HepG2 (cell line): ENCODE measurements at regions not wholly inside any gene's neighbourhood (a gene's known extent, or its start where the extent isn't known, plus 50 kb on each side); places are given as distances from the start of the nearest gene placed in this dataset.

Experiments used
- ATAC-seq: fragments of 200-7000 bp; cut with Tn5 transposase; 3 replicates; pipeline ENCODE4 v1.9.1; 2020; ENCODE audit warnings: mild to moderate bottlenecking, moderate library complexity
- BruUV-seq: library from RNA; stranded (reverse); fragments of 400-500 nt; replicated peaks from 2 replicates; lab custom pipeline; 2021; lab: Mats Ljungman, UMichigan
- CTCF ChIA-PET: fragments of 300-600 bp; formaldehyde crosslinking; extraction: SDS; loops from one replicate; lab custom pipeline; 2021; ENCODE audit warnings: low total read pairs, inconsistent platforms, low intra/inter-chr PET ratio; lab: Yijun Ruan, JAX
- POLR2A ChIA-PET: fragments of 350-600 bp; sonication (Branson Sonifier 250); formaldehyde crosslinking; loops from one replicate; lab custom pipeline; 2020; ENCODE audit warnings: antibody characterized with exemption, inconsistent platforms; lab: Yijun Ruan, JAX
- DNase-seq: peaks from one replicate; pipeline ENCODE4 v3.0.0-alpha.2; 2015; ENCODE audit warnings: low spot score
- FAIRE-seq: peaks from 3 replicates; lab custom pipeline; 2011; peaks lifted over from hg19 to GRCh38; lab: Jason Lieb, UNC
- H2AFZ ChIP-seq: one replicate; pipeline ENCODE4 v1.6.1; 2011; ENCODE audit warnings: low read length, inconsistent platforms
- H3K27ac ChIP-seq: fragments of 300-600 bp; 3 replicates; pipeline ENCODE4 v1.8.0; 2011; ENCODE audit warnings: mixed run types, mild to moderate bottlenecking, mixed read lengths, low read length, inconsistent platforms; ENCODE audit not compliant: insufficient read depth; ENCODE audit errors: extremely low read length
- H3K27me3 ChIP-seq, 2 experiments: fragments of 200-600 bp in 1 of 2; 2 replicates in 1 of 2; 3 replicates in 1 of 2; pipeline versions ENCODE4 v1.6.0 to v1.8.0; 2011; ENCODE audit warnings: low read length in 2 of 2, mild to moderate bottlenecking in 2 of 2, moderate library complexity in 2 of 2, inconsistent platforms in 1 of 2; ENCODE audit not compliant: insufficient read depth in 2 of 2, control insufficient read depth in 1 of 2
- H3K36me3 ChIP-seq, 2 experiments: fragments of 200-600 bp in 1 of 2; replicated peaks in 1 of 2; 2 replicates in 1 of 2; 3 replicates in 1 of 2; pipeline versions ENCODE4 v1.5.1 to v1.8.0; 2011; ENCODE audit warnings: low read length in 2 of 2, inconsistent platforms in 1 of 2; ENCODE audit not compliant: insufficient read depth in 2 of 2, control insufficient read depth in 1 of 2
- H3K4me1 ChIP-seq: 2 replicates; pipeline ENCODE4 v1.5.1; 2012; ENCODE audit warnings: low read length, inconsistent platforms; ENCODE audit not compliant: insufficient read depth
- H3K4me2 ChIP-seq: 2 replicates; pipeline ENCODE4 v1.6.0; 2011; ENCODE audit warnings: low read depth, low read length, inconsistent platforms
- H3K4me3 ChIP-seq, 3 experiments: fragments of 200-600 bp in 1 of 3; sonication (generic), shearing (Covaris generic) in 1 of 3; replicated peaks in 1 of 3; 2 replicates each; pipeline ENCODE4 v1.5.1; 2011 to 2016; ENCODE audit warnings: low read length in 3 of 3, inconsistent platforms in 2 of 3, low read depth in 2 of 3, mild to moderate bottlenecking in 2 of 3, control low read depth in 1 of 3, mixed read lengths in 1 of 3; ENCODE audit not compliant: insufficient read depth in 1 of 3
- H3K79me2 ChIP-seq: one replicate; pipeline ENCODE4 v1.6.1; 2011; ENCODE audit warnings: low read length, inconsistent platforms; ENCODE audit not compliant: insufficient read depth
- H3K9ac ChIP-seq: 2 replicates; pipeline ENCODE4 v1.6.0; 2011; ENCODE audit warnings: mild to moderate bottlenecking, low read depth, low read length, inconsistent platforms; ENCODE audit not compliant: insufficient read depth
- H3K9me3 ChIP-seq: 2 replicates; pipeline ENCODE4 v1.5.1; 2012; ENCODE audit warnings: mild to moderate bottlenecking, low read length
- H4K20me1 ChIP-seq: 2 replicates; pipeline ENCODE4 v1.6.0; 2011; ENCODE audit warnings: inconsistent platforms, mild to moderate bottlenecking, low read length, moderate library complexity; ENCODE audit not compliant: insufficient read depth
- NCOA1 ChIP-seq: sonication (generic); formaldehyde crosslinking; IDR thresholded peaks from 2 replicates; pipeline ENCODE4 v1.9.0; 2021; ENCODE audit warnings: missing genetic modification reagents
- NR2F6 ChIP-seq, 2 experiments: IDR thresholded peaks; 2 replicates each; pipeline ENCODE4 v1.6.1; 2016; ENCODE audit warnings: antibody characterized with exemption in 1 of 2, mild to moderate bottlenecking in 1 of 2
- TEAD2 ChIP-seq: sonication (generic); formaldehyde crosslinking; IDR thresholded peaks from 2 replicates; pipeline ENCODE4 v1.9.0; 2021; ENCODE audit warnings: missing genetic modification reagents
- THYN1 ChIP-seq: sonication (generic); formaldehyde crosslinking; IDR thresholded peaks from 2 replicates; pipeline ENCODE4 v1.8.1; 2023; ENCODE audit warnings: low read depth, mild to moderate bottlenecking, moderate library complexity, missing genetic modification reagents, borderline replicate concordance
- TOPORS ChIP-seq: sonication (generic); formaldehyde crosslinking; IDR thresholded peaks from 2 replicates; pipeline ENCODE4 v1.8.0; 2023; ENCODE audit warnings: mild to moderate bottlenecking, missing genetic modification reagents
- YY1 ChIP-seq: IDR thresholded peaks from 2 replicates; pipeline ENCODE4 v1.6.1; 2011; ENCODE audit warnings: low read length, low read depth, moderate library complexity, mild to moderate bottlenecking; ENCODE audit not compliant: insufficient read depth, insufficient replicate concordance
- ZNF20 ChIP-seq: sonication (generic); formaldehyde crosslinking; IDR thresholded peaks from 2 replicates; pipeline ENCODE4 v1.4.0; 2020; ENCODE audit warnings: mild to moderate bottlenecking, moderate library complexity, missing genetic modification reagents
- ZNF761 ChIP-seq: sonication (generic); formaldehyde crosslinking; conservative IDR thresholded peaks from 2 replicates; pipeline ENCODE4 v1.4.0; 2020; ENCODE audit warnings: mild to moderate bottlenecking, missing genetic modification reagents
- WGBS: methylation state at CpG from one replicate; pipeline ENCODE4 v1.1.6; 2017; ENCODE audit warnings: low lambda C conversion rate; 5-methylcytosine and 5-hydroxymethylcytosine counted together
- in situ Hi-C: cut with HindIII; loops from 2 replicates; pipeline ENCODE4 v1.10.0; 2017; ENCODE audit warnings: low pct_unique_long_range_greater_than_20kb; ENCODE audit not compliant: extremely low pct_ligation_motif_present
- intact Hi-C: fragments of 100-400 bp; cut with micrococcal nuclease; formaldehyde crosslinking; loops from one replicate; pipeline ENCODE4 v1.10.0; 2022; ENCODE audit not compliant: unreplicated experiment
- TF ChIP-seq, protein P1 (sequence below): fragments of 450-650 bp; IDR thresholded peaks from 2 replicates; pipeline ENCODE4 v1.6.1; 2017
- TF ChIP-seq, protein P2 (sequence below): sonication (generic); formaldehyde crosslinking; IDR thresholded peaks from 2 replicates; pipeline ENCODE4 v1.5.0; 2020; ENCODE audit warnings: missing genetic modification reagents, mild to moderate bottlenecking, borderline replicate concordance
- TF ChIP-seq, protein P3 (sequence below): sonication (generic); formaldehyde crosslinking; IDR thresholded peaks from 2 replicates; pipeline ENCODE4 v1.8.0; 2022; ENCODE audit warnings: missing genetic modification reagents, mild to moderate bottlenecking, inconsistent platforms, borderline replicate concordance
- TF ChIP-seq, protein P4 (sequence below): sonication (generic); formaldehyde crosslinking; IDR thresholded peaks from 2 replicates; pipeline ENCODE4 v1.4.0; 2020; ENCODE audit warnings: low read depth, mild to moderate bottlenecking, missing genetic modification reagents

DNA sequence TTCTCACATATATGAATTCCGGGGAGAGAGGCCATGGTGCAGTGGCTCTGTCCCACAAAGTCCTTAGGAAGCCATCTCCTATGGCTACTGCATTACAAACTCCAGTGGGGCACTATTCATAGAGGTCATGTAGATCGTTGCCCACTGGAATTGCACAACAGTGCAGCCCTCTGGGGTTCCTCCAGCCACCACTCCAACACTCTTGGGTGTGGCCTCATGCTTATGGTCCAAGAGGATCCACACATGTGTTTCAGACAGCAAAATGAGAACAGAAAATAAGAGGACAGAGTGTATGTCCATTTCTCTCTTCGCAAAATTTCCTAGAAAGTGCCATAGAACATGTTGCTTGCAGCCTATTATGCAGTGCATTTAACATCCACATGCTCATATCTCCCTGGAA, 444.2 kb upstream of the FAM241A start:
- BruUV-seq = no TSS peak
- H3K27ac ChIP-seq = no peak overlapping the region
- no peak overlapping the region for H3K4me3 ChIP-seq
- H3K4me1 ChIP-seq = no peaks in the 10 kb centered on the region
- no peak for DNase-seq
- no peak for FAIRE-seq
- in situ Hi-C loops (no loop called here), intact Hi-C loops (no loop called here)
- H3K79me2 ChIP-seq = no peaks in the 10 kb centered on the region
- WGBS = 16% methylated on average over 2 of the region's 3 CpGs
- H3K4me2 ChIP-seq = no peak overlapping the region
- H4K20me1 ChIP-seq = no peaks in the 10 kb centered on the region; the same call in 1 of the 2 replicates
- ChIA-PET POLR2A (no interaction called here), CTCF (no interaction called here)
- TF ChIP-seq ZNF761 (CRISPR knock-in tag) (no peak), ZNF20 (CRISPR knock-in tag) (no peak), TOPORS (no peak), NCOA1 (CRISPR knock-in tag) (no peak), NR2F6 (IDR thresholded peaks at IDR 0.05) (no peak), NR2F6 (CRISPR knock-in tag; IDR thresholded peaks at IDR 0.05) (no peak), TEAD2 (CRISPR knock-in tag) (no peak), YY1 (no peak), THYN1 (CRISPR knock-in tag) (no peak)
- TF ChIP-seq, protein P1, sequence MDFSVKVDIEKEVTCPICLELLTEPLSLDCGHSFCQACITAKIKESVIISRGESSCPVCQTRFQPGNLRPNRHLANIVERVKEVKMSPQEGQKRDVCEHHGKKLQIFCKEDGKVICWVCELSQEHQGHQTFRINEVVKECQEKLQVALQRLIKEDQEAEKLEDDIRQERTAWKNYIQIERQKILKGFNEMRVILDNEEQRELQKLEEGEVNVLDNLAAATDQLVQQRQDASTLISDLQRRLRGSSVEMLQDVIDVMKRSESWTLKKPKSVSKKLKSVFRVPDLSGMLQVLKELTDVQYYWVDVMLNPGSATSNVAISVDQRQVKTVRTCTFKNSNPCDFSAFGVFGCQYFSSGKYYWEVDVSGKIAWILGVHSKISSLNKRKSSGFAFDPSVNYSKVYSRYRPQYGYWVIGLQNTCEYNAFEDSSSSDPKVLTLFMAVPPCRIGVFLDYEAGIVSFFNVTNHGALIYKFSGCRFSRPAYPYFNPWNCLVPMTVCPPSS = no peak
- TF ChIP-seq, protein P2, sequence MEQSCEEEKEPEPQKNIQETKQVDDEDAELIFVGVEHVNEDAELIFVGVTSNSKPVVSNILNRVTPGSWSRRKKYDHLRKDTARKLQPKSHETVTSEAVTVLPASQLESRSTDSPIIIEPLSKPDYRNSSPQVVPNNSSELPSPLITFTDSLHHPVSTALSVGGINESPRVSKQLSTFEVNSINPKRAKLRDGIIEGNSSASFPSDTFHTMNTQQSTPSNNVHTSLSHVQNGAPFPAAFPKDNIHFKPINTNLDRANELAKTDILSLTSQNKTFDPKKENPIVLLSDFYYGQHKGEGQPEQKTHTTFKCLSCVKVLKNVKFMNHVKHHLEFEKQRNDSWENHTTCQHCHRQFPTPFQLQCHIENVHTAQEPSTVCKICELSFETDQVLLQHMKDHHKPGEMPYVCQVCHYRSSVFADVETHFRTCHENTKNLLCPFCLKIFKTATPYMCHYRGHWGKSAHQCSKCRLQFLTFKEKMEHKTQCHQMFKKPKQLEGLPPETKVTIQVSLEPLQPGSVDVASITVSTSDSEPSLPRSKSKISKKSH (CRISPR knock-in tag) = no peak
- TF ChIP-seq, protein P3, sequence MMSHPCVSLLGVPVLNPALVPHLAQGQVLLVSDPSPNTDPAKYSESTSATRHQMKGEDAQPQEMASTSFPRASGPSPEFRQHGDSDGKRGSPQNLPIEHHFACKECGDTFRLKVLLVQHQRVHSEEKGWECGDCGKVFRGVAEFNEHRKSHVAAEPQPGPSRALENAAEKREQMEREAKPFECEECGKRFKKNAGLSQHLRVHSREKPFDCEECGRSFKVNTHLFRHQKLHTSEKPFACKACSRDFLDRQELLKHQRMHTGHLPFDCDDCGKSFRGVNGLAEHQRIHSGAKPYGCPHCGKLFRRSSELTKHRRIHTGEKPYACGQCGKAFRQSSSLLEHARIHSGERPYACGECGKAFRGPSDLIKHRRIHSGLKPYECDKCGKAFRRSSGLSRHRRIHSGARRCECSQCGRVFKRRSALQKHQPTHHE = no peak
- TF ChIP-seq, protein P4, sequence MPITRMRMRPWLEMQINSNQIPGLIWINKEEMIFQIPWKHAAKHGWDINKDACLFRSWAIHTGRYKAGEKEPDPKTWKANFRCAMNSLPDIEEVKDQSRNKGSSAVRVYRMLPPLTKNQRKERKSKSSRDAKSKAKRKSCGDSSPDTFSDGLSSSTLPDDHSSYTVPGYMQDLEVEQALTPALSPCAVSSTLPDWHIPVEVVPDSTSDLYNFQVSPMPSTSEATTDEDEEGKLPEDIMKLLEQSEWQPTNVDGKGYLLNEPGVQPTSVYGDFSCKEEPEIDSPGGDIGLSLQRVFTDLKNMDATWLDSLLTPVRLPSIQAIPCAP (CRISPR knock-in tag) = no peak
- H3K9ac ChIP-seq = no peak overlapping the region
- H3K9me3 ChIP-seq = no peaks in the 10 kb centered on the region
- ATAC-seq = no peak
- H3K27me3 ChIP-seq = no peaks in the 10 kb centered on the region
- no peak overlapping the region for H2AFZ ChIP-seq
- no peaks in the 10 kb centered on the region for H3K36me3 ChIP-seq
